ENCODE measurements at regions not wholly inside any gene's neighbourhood (a gene's known extent, or its start where the extent isn't known, plus 50 kb on each side); places are given as distances from the start of the nearest gene placed in this dataset.

DNA sequence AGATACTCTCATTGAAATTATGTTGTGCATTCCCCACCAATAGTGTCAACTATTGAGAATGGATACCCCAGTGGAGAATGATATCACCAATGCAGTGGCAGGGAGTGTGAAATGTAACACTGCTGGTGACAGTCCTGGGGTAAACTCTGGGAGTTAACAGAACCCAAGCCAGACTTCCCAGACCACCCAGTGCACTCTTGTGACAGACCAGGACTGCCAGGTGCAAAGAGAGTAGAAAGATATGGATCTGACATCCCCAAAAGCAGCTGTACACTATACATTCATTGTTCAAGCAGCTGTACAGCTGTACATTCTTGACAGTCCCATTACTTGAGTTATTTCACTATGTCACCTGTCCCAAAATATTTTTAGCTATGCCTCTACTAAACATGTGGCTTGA, 886.6 kb downstream of the DIAPH3 start:
- Histone ChIP-seq H3K9me3 (ENCODE audit: control extremely low read depth in 1 of 3, control insufficient read depth in 2 of 3, insufficient read depth in 1 of 3, low read length in 2 of 3) (no peaks in the 10 kb centered on the region), H3K4me2 (replicated peaks; ENCODE audit: low read depth, low read length, poor library complexity, severe bottlenecking) (no peak overlapping the region), H4K20me1 (ENCODE audit: control insufficient read depth, insufficient read depth, low read length, poor library complexity, severe bottlenecking) (no peaks in the 10 kb centered on the region), H3K27me3 (replicated peaks in 1 of 4; ENCODE audit: control extremely low read depth in 1 of 4, control insufficient read depth in 3 of 4, insufficient read depth in 4 of 4, low read length in 3 of 4) (no peaks in the 10 kb centered on the region), H3K4me1 (ENCODE audit: control insufficient read depth in 2 of 2, insufficient read depth in 2 of 2, low read length in 2 of 2) (no peaks in the 10 kb centered on the region), H2AFZ (ENCODE audit: insufficient read depth, low read depth, low read length, poor library complexity, severe bottlenecking) (no peak overlapping the region), H3K36me3 (replicated peaks in 1 of 2; ENCODE audit: control extremely low read depth in 1 of 2, control insufficient read depth in 1 of 2, extremely low read depth in 1 of 2, insufficient read depth in 2 of 2, low read length in 1 of 2) (no peaks in the 10 kb centered on the region), H3K27ac (ENCODE audit: low read length in 2 of 2) (no peak overlapping the region), H3K9ac (ENCODE audit: low read length) (no peak overlapping the region), H3K4me3 (ENCODE audit: control extremely low read depth in 1 of 5, extremely low read depth in 1 of 5, insufficient read depth in 1 of 5, low read depth in 2 of 5, low read length in 4 of 5) (no peak overlapping the region), H3K79me2 (ENCODE audit: control insufficient read depth, insufficient read depth, low read length) (no peaks in the 10 kb centered on the region)
- H3K27me3 Mint-ChIP-seq = no peaks in the 10 kb centered on the region
- no peak for TF ChIP-seq EZH2 (IDR thresholded peaks at IDR 0.05; ENCODE audit: borderline replicate concordance, insufficient read depth, low read depth, low read length, poor library complexity, severe bottlenecking)
- TF ChIP-seq, protein P1, sequence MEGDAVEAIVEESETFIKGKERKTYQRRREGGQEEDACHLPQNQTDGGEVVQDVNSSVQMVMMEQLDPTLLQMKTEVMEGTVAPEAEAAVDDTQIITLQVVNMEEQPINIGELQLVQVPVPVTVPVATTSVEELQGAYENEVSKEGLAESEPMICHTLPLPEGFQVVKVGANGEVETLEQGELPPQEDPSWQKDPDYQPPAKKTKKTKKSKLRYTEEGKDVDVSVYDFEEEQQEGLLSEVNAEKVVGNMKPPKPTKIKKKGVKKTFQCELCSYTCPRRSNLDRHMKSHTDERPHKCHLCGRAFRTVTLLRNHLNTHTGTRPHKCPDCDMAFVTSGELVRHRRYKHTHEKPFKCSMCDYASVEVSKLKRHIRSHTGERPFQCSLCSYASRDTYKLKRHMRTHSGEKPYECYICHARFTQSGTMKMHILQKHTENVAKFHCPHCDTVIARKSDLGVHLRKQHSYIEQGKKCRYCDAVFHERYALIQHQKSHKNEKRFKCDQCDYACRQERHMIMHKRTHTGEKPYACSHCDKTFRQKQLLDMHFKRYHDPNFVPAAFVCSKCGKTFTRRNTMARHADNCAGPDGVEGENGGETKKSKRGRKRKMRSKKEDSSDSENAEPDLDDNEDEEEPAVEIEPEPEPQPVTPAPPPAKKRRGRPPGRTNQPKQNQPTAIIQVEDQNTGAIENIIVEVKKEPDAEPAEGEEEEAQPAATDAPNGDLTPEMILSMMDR (IDR thresholded peaks at IDR 0.05) = no peak
- no peak overlapping the region for H3K27ac Mint-ChIP-seq
- ATAC-seq (ENCODE audit: low read depth) (no peak), DNase-seq (no peak)
- no peak overlapping the region for H3K4me3 Mint-ChIP-seq
- no peaks in the 10 kb centered on the region for H3K4me1 Mint-ChIP-seq
- ChIA-PET POLR2A (no interaction called here), CTCF (no interaction called here)
- intact Hi-C loops (cut with micrococcal nuclease) = no loop called here
- H3K9me3 Mint-ChIP-seq (ENCODE audit: insufficient read depth) = no peaks in the 10 kb centered on the region

DNA sequence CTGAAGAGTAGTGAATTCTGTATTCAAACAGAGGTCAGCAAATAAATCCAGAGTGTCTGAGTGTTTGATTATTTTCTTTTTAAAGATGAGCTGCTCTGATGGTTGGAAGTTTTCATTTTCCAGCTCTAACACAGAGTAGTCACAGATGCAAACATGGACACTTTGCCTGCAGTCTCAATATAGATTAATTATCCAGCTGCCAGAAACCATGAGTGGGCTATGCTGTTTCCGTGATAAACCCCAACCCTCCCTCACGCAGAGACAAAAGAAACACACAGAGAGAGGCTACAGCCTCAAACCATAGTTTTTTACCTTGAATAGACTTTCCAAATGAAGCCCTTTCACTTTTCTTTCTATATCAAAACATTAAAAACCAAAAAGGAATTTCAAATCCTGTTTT, 884.7 kb downstream of the DIAPH3 start:
- H2AFZ ChIP-seq (ENCODE audit: insufficient read depth, low read depth, low read length, poor library complexity, severe bottlenecking) = no peak overlapping the region
- H3K4me1 ChIP-seq (ENCODE audit: control insufficient read depth in 2 of 2, insufficient read depth in 2 of 2, low read length in 2 of 2) = no peaks in the 10 kb centered on the region
- no peak for ATAC-seq (ENCODE audit: low read depth)
- no peaks in the 10 kb centered on the region for H4K20me1 ChIP-seq (ENCODE audit: control insufficient read depth, insufficient read depth, low read length, poor library complexity, severe bottlenecking)
- Mint-ChIP-seq H3K27ac (no peak overlapping the region), H3K4me1 (no peaks in the 10 kb centered on the region), H3K9me3 (ENCODE audit: insufficient read depth) (no peaks in the 10 kb centered on the region), H3K4me3 (no peak overlapping the region), H3K27me3 (no peaks in the 10 kb centered on the region)
- intact Hi-C loops (cut with micrococcal nuclease) = no loop called here
- no peaks in the 10 kb centered on the region for H3K36me3 ChIP-seq (replicated peaks in 1 of 2; ENCODE audit: control extremely low read depth in 1 of 2, control insufficient read depth in 1 of 2, extremely low read depth in 1 of 2, insufficient read depth in 2 of 2, low read length in 1 of 2)
- H3K27ac ChIP-seq (ENCODE audit: low read length in 2 of 2) = no peak overlapping the region
- H3K4me3 ChIP-seq (ENCODE audit: control extremely low read depth in 1 of 5, extremely low read depth in 1 of 5, insufficient read depth in 1 of 5, low read depth in 2 of 5, low read length in 4 of 5) = no peak overlapping the region
- ChIA-PET CTCF (no interaction called here), POLR2A (no interaction called here)
- H3K4me2 ChIP-seq (replicated peaks; ENCODE audit: low read depth, low read length, poor library complexity, severe bottlenecking) = no peak overlapping the region
- TF ChIP-seq EZH2 (IDR thresholded peaks at IDR 0.05; ENCODE audit: borderline replicate concordance, insufficient read depth, low read depth, low read length, poor library complexity, severe bottlenecking) = no peak
- TF ChIP-seq, protein P1 (IDR thresholded peaks at IDR 0.05) = no peak
- no peaks in the 10 kb centered on the region for H3K27me3 ChIP-seq (replicated peaks in 1 of 4; ENCODE audit: control extremely low read depth in 1 of 4, control insufficient read depth in 3 of 4, insufficient read depth in 4 of 4, low read length in 3 of 4)
- no peaks in the 10 kb centered on the region for H3K79me2 ChIP-seq (ENCODE audit: control insufficient read depth, insufficient read depth, low read length)
- 92% methylated on average over 2 of the region's 2 CpGs for WGBS (ENCODE audit: insufficient coverage)
- no peak for DNase-seq
- H3K9me3 ChIP-seq (ENCODE audit: control extremely low read depth in 1 of 3, control insufficient read depth in 2 of 3, insufficient read depth in 1 of 3, low read length in 2 of 3) = no peaks in the 10 kb centered on the region
- no peak overlapping the region for H3K9ac ChIP-seq (ENCODE audit: low read length)
